HepG2 (cell line): ENCODE measurements at regions not wholly inside any gene's neighbourhood (a gene's known extent, or its start where the extent isn't known, plus 50 kb on each side); places are given as distances from the start of the nearest gene placed in this dataset.

Experiments used
- CERS6 ChIP-seq: sonication (generic); formaldehyde crosslinking; IDR thresholded peaks from 2 replicates; pipeline ENCODE4 v1.5.0; 2020; ENCODE audit warnings: missing genetic modification reagents
- FOXK1 ChIP-seq: sonication (generic); formaldehyde crosslinking; IDR thresholded peaks from 2 replicates; pipeline ENCODE4 v1.4.0; 2020; ENCODE audit warnings: low read depth, missing genetic modification reagents, borderline replicate concordance
- ZNF547 ChIP-seq: sonication (generic); formaldehyde crosslinking; IDR thresholded peaks from 2 replicates; pipeline ENCODE4 v1.5.1; 2020; ENCODE audit warnings: mild to moderate bottlenecking, missing genetic modification reagents

GRCh38 chr6:12442455-12442854 is 152.3 kb downstream of the EDN1 start:
- TF ChIP-seq ZNF547 (CRISPR knock-in tag) = no peak
- no peak for TF ChIP-seq CERS6
- no peak for TF ChIP-seq FOXK1 (CRISPR knock-in tag)
